GM23248 (cell line): ENCODE measurements at regions not wholly inside any gene's neighbourhood (a gene's known extent, or its start where the extent isn't known, plus 50 kb on each side); places are given as distances from the start of the nearest gene placed in this dataset.

Source experiments
- EZH2 ChIP-seq: fragments of 200-600 bp; sonication (generic); IDR thresholded peaks from 2 replicates; pipeline ENCODE4 v1.6.1; 2018; ENCODE audit warnings: antibody characterized with exemption, mild to moderate bottlenecking; ENCODE audit not compliant: insufficient read depth, poor library complexity, severe bottlenecking
- EZH2phosphoT487 ChIP-seq: fragments of 200-600 bp; sonication (generic); IDR thresholded peaks from 2 replicates; pipeline ENCODE4 v1.6.1; 2018; ENCODE audit warnings: antibody characterized with exemption, moderate library complexity, mild to moderate bottlenecking, low read depth; ENCODE audit not compliant: insufficient read depth

DNA sequence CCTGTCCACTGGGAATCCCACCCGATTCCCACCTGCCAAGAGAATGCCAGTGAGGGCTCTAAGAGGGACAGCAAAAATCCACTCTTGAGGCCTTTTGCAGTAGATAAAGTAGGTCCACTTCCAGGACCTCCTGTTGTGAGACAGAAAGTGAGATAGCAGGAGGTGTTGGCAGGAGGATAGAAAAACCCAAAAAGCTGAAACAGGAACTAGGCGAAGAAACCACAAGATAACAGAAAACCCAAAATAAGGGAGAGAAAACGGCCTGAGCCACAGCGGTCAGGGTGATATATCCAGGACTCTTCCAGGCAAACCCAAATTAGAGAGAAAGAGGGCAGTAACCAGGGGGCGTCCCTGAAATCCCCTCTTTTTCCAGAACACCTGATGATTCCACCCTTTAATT is 79.7 kb upstream of the LINC01488 start:
- TF ChIP-seq EZH2 = no peak
- no peak for TF ChIP-seq EZH2phosphoT487
